ENCODE measurements at regions not wholly inside any gene's neighbourhood (a gene's known extent, or its start where the extent isn't known, plus 50 kb on each side); places are given as distances from the start of the nearest gene placed in this dataset.

GRCh38 chr3:181383201-181383600 lies 328.5 kb upstream of the SOX2 start:
- TF ChIP-seq CTCF (IDR thresholded peaks at IDR 0.05) (no peak), POLR2A (IDR thresholded peaks at IDR 0.05) (no peak)
